ENCODE measurements at regions not wholly inside any gene's neighbourhood (a gene's known extent, or its start where the extent isn't known, plus 50 kb on each side); places are given as distances from the start of the nearest gene placed in this dataset.

- no peaks in the 10 kb centered on the region for H3K4me1 ChIP-seq (ENCODE audit: low read depth, poor library complexity, severe bottlenecking)
- no peaks in the 10 kb centered on the region for H3K27me3 ChIP-seq (ENCODE audit: insufficient read depth, low read depth)
- no peak overlapping the region for H3K4me2 ChIP-seq
- H3K27ac ChIP-seq: no peak overlapping the region
- H3K9ac ChIP-seq: no peak overlapping the region
- no peaks in the 10 kb centered on the region for H4K20me1 ChIP-seq (ENCODE audit: insufficient read depth)
- H3K4me3 ChIP-seq (IDR thresholded peaks at IDR 0.05; ENCODE audit: insufficient read depth, low read depth, low read length): no peak overlapping the region
- H3K36me3 ChIP-seq (ENCODE audit: insufficient read depth): no peaks in the 10 kb centered on the region
- TF ChIP-seq, protein P1, sequence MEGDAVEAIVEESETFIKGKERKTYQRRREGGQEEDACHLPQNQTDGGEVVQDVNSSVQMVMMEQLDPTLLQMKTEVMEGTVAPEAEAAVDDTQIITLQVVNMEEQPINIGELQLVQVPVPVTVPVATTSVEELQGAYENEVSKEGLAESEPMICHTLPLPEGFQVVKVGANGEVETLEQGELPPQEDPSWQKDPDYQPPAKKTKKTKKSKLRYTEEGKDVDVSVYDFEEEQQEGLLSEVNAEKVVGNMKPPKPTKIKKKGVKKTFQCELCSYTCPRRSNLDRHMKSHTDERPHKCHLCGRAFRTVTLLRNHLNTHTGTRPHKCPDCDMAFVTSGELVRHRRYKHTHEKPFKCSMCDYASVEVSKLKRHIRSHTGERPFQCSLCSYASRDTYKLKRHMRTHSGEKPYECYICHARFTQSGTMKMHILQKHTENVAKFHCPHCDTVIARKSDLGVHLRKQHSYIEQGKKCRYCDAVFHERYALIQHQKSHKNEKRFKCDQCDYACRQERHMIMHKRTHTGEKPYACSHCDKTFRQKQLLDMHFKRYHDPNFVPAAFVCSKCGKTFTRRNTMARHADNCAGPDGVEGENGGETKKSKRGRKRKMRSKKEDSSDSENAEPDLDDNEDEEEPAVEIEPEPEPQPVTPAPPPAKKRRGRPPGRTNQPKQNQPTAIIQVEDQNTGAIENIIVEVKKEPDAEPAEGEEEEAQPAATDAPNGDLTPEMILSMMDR (conservative IDR thresholded peaks at IDR 0.05; ENCODE audit: low read depth, low read length): no peak
- no peaks in the 10 kb centered on the region for H3K79me2 ChIP-seq (ENCODE audit: insufficient read depth, low read depth)
- no peak overlapping the region for H2AFZ ChIP-seq (ENCODE audit: low read depth)
Measured at GRCh38 chr13:106276876-106277275, 258.6 kb downstream of the EFNB2 start.

DNA sequence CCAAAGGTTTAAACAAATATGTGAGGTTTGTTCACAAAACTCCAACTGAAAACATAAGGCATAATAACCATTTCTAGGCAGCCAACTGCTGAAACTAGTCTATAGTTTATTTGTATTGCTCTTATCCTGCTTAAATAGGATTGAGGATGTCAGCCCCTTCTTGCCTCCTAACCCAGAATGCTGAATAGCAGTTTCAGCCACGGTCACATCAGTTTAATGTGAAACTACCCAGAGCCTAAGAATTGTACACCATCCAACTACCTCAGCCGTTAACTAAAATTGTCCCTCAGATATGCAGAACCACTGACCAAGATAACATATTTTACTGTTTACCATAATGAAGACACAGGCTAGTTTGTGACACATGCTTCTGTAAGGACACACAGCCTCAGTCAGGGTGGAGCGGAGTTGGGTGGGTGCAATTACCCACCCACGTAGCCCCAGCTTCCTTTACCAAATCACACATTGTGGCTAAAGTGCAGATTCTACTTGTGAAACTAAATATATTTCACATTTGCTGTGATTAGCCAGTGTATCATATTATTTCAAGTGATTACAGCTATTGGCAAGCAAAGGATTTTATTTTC is 259.9 kb downstream of the EFNB2 start:
- Histone ChIP-seq H3K4me3 (IDR thresholded peaks at IDR 0.05; ENCODE audit: insufficient read depth, low read depth, low read length) (no peak overlapping the region), H3K27ac (no peak overlapping the region), H3K27me3 (ENCODE audit: insufficient read depth, low read depth) (no peaks in the 10 kb centered on the region), H3K4me2 (no peak overlapping the region), H3K36me3 (ENCODE audit: insufficient read depth) (no peaks in the 10 kb centered on the region), H3K79me2 (ENCODE audit: insufficient read depth, low read depth) (no peaks in the 10 kb centered on the region), H2AFZ (ENCODE audit: low read depth) (no peak overlapping the region), H4K20me1 (ENCODE audit: insufficient read depth) (no peaks in the 10 kb centered on the region), H3K9ac (no peak overlapping the region), H3K4me1 (ENCODE audit: low read depth, poor library complexity, severe bottlenecking) (no peaks in the 10 kb centered on the region)
- TF ChIP-seq, protein P1 (conservative IDR thresholded peaks at IDR 0.05; ENCODE audit: low read depth, low read length): no peak

DNA sequence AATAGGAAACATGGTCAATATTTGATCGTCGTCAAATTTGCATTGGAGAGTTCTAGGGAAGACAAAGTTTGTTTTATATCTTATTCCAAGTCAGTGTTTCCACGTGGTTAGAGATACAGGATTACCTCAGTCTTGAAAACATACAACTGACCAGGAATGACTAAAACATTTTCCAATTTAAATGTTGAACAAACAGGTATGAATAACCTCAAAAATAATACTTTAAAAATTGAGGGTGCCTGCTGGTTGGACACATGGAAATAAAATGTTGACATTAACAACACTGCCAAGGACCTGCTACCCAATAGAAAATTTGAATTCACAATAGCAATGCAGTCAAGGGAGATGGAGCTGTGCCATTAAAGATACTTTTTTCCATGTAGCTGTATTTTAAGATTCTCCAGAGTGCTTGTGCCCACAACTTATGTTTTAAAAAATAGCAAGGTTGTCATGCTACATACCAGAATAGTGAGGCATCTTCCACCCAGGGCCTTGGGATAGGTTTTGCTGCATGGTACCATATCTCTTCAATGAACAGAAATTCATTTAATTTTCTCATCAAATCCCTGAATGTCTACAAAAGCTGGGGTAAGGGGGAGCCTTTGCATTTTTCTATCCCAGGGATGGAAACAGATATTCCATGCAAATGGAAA is 260.8 kb downstream of the EFNB2 start:
- H3K79me2 ChIP-seq (ENCODE audit: insufficient read depth, low read depth): no peaks in the 10 kb centered on the region
- no peaks in the 10 kb centered on the region for H3K36me3 ChIP-seq (ENCODE audit: insufficient read depth)
- no peak overlapping the region for H3K9ac ChIP-seq
- H4K20me1 ChIP-seq (ENCODE audit: insufficient read depth): no peaks in the 10 kb centered on the region
- H3K4me1 ChIP-seq (ENCODE audit: low read depth, poor library complexity, severe bottlenecking): no peaks in the 10 kb centered on the region
- H3K27me3 ChIP-seq (ENCODE audit: insufficient read depth, low read depth): no peaks in the 10 kb centered on the region
- no peak overlapping the region for H2AFZ ChIP-seq (ENCODE audit: low read depth)
- H3K27ac ChIP-seq: no peak overlapping the region
- TF ChIP-seq, protein P1 (conservative IDR thresholded peaks at IDR 0.05; ENCODE audit: low read depth, low read length): no peak
- no peak overlapping the region for H3K4me2 ChIP-seq
- H3K4me3 ChIP-seq (IDR thresholded peaks at IDR 0.05; ENCODE audit: insufficient read depth, low read depth, low read length): no peak overlapping the region

- Histone ChIP-seq H3K27ac (no peak overlapping the region), H3K4me3 (IDR thresholded peaks at IDR 0.05; ENCODE audit: insufficient read depth, low read depth, low read length) (no peak overlapping the region), H3K9ac (no peak overlapping the region), H3K4me2 (no peak overlapping the region), H3K27me3 (ENCODE audit: insufficient read depth, low read depth) (no peaks in the 10 kb centered on the region), H2AFZ (ENCODE audit: low read depth) (no peak overlapping the region), H4K20me1 (ENCODE audit: insufficient read depth) (no peaks in the 10 kb centered on the region), H3K79me2 (ENCODE audit: insufficient read depth, low read depth) (no peaks in the 10 kb centered on the region), H3K36me3 (ENCODE audit: insufficient read depth) (no peaks in the 10 kb centered on the region), H3K4me1 (ENCODE audit: low read depth, poor library complexity, severe bottlenecking) (no peaks in the 10 kb centered on the region)
- TF ChIP-seq, protein P1 (conservative IDR thresholded peaks at IDR 0.05; ENCODE audit: low read depth, low read length): no peak
Measured at GRCh38 chr13:106263801-106264200, 271.7 kb downstream of the EFNB2 start.

All from KMS-11 (cell line).